ENCODE measurements at regions not wholly inside any gene's neighbourhood (a gene's known extent, or its start where the extent isn't known, plus 50 kb on each side); places are given as distances from the start of the nearest gene placed in this dataset.

DNA sequence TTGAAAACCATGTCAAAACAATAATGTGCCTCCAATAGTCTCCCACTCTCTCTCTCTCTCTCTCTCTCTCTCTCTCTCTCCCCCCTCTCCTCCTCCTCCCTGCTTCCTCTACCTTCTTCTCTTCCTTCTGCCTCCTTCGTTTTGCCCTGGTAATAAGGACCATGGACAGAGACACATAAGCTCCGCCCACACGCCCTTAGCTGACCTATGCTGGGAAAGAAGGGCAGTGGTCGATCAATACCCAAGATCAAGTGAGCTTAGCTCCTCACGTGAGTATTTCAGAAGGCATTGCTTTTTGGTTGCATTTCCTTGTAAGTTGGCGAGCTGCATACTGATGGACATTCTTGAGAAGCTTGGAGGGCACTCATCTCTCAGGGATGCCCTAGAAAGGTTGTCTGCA is 194.8 kb downstream of the MIAT start:
- Histone ChIP-seq H2BK12ac (ENCODE audit: low read depth, low read length) (no peak overlapping the region), H3K18ac (ENCODE audit: extremely low read depth, low read length) (no peak overlapping the region), H3K9me3 (ENCODE audit: insufficient read depth in 2 of 2, low read depth in 1 of 2, low read length in 1 of 2) (no peaks in the 10 kb centered on the region)
- TF ChIP-seq, protein P1, sequence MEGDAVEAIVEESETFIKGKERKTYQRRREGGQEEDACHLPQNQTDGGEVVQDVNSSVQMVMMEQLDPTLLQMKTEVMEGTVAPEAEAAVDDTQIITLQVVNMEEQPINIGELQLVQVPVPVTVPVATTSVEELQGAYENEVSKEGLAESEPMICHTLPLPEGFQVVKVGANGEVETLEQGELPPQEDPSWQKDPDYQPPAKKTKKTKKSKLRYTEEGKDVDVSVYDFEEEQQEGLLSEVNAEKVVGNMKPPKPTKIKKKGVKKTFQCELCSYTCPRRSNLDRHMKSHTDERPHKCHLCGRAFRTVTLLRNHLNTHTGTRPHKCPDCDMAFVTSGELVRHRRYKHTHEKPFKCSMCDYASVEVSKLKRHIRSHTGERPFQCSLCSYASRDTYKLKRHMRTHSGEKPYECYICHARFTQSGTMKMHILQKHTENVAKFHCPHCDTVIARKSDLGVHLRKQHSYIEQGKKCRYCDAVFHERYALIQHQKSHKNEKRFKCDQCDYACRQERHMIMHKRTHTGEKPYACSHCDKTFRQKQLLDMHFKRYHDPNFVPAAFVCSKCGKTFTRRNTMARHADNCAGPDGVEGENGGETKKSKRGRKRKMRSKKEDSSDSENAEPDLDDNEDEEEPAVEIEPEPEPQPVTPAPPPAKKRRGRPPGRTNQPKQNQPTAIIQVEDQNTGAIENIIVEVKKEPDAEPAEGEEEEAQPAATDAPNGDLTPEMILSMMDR (IDR thresholded peaks at IDR 0.05; ENCODE audit: control extremely low read depth in 1 of 3, insufficient read depth in 1 of 3, low read depth in 1 of 3, low read length in 3 of 3): no peak
- TF ChIP-seq SIN3A (conservative IDR thresholded peaks at IDR 0.05 in 1 of 2, IDR thresholded peaks at IDR 0.05 in 1 of 2; ENCODE audit: low read depth in 1 of 2, low read length in 2 of 2) (0 out of 4 replicates have a peak, but pooled peaks of 1 of the 2 experiments have one; percentile 52), KDM4A (IDR thresholded peaks at IDR 0.05; ENCODE audit: low read depth, low read length, severe bottlenecking) (no peak), SP1 (IDR thresholded peaks at IDR 0.05; ENCODE audit: low read depth, low read length) (0 out of 2 replicates have a peak, but pooled peaks have one; percentile 43), JUND (IDR thresholded peaks at IDR 0.05; ENCODE audit: low read length) (0 out of 2 replicates have a peak, but pooled peaks have one; percentile 33), HDAC6 (IDR thresholded peaks at IDR 0.05; ENCODE audit: low read depth, low read length) (no peak), RXRA (IDR thresholded peaks at IDR 0.05; ENCODE audit: insufficient read depth, low read depth, low read length) (peak; percentile 62; the same call in 1 of the 2 replicates), EP300 (IDR thresholded peaks at IDR 0.05; ENCODE audit: borderline replicate concordance in 1 of 2, low read depth in 2 of 2, low read length in 2 of 2) (no peak), CBX8 (IDR thresholded peaks at IDR 0.05; ENCODE audit: borderline replicate concordance, low read depth, low read length) (no peak), TBP (IDR thresholded peaks at IDR 0.05; ENCODE audit: low read depth, low read length) (no peak), CBX5 (IDR thresholded peaks at IDR 0.05; ENCODE audit: low read depth, low read length) (no peak)

More for the DNA sequence above, 194.8 kb downstream of the MIAT start:
- no peaks in the 10 kb centered on the region for H3K79me2 ChIP-seq (ENCODE audit: control insufficient read depth in 1 of 2, insufficient read depth in 2 of 2, low read length in 2 of 2)
- no peak overlapping the region for H2BK15ac ChIP-seq (ENCODE audit: low read length)
- no peak overlapping the region for H2AK5ac ChIP-seq (ENCODE audit: low read depth, low read length)
- H4K8ac ChIP-seq (ENCODE audit: extremely low read depth, insufficient read depth, low read length): no peak overlapping the region
- H3K56ac ChIP-seq (replicated peaks; ENCODE audit: insufficient read length, low read depth, low read length): no peak overlapping the region
- peaks cover 0 to 3% (median 0%) of the 10 kb centered on the region in 4 experiments; a peak in 1 of 7 replicates for H3K4me1 ChIP-seq (replicated peaks in 1 of 4; ENCODE audit: control insufficient read depth in 3 of 4, insufficient read depth in 4 of 4, low read length in 3 of 4)
- no peak overlapping the region for H3K9ac ChIP-seq (replicated peaks in 1 of 4; ENCODE audit: extremely low read depth in 1 of 4, low read depth in 3 of 4, low read length in 3 of 4)
- FAIRE-seq (peak; percentile 93), DNase-seq (ENCODE audit: low read depth in 1 of 2, low spot score in 2 of 2) (peak in 1 of 2 experiments; percentile 91)
- H3K79me1 ChIP-seq (ENCODE audit: low read depth, low read length): no peaks in the 10 kb centered on the region
- H3K23ac ChIP-seq (ENCODE audit: insufficient read length): no peak overlapping the region
- POLR2A ChIA-PET (ENCODE audit: partially characterized antibody): interaction anchor here (0.6 to 0.7 kb wide), 4 partner anchors 145 to 688 kb away, joined by 3 to 4 read pairs (median 3); no protein-coding TSS in a partner anchor
- no peak overlapping the region for H3K4me2 ChIP-seq (ENCODE audit: insufficient read depth in 1 of 2, low read depth in 2 of 2, low read length in 2 of 2)
- no peak overlapping the region for H4K5ac ChIP-seq (ENCODE audit: insufficient read length, low read depth, low read length)
- H3K4me3 ChIP-seq (ENCODE audit: extremely low read depth in 1 of 4, insufficient read depth in 2 of 4, low read depth in 3 of 4, low read length in 4 of 4): no peak overlapping the region
- H3K27me3 ChIP-seq (replicated peaks in 1 of 4; ENCODE audit: control insufficient read depth in 3 of 4, extremely low read depth in 1 of 4, insufficient read depth in 3 of 4, low read length in 3 of 4): no peaks in the 10 kb centered on the region
- no peak overlapping the region for H3K14ac ChIP-seq (ENCODE audit: insufficient read length)
- no peak overlapping the region for H2BK20ac ChIP-seq (ENCODE audit: low read length)
- no peak overlapping the region for H4K91ac ChIP-seq (replicated peaks; ENCODE audit: insufficient read length, low read length)
- no peak overlapping the region for H2BK120ac ChIP-seq (replicated peaks; ENCODE audit: low read depth, low read length)
- H3K23me2 ChIP-seq (ENCODE audit: low read depth, low read length): no peaks in the 10 kb centered on the region; the same call in 1 of the 2 replicates
- no peaks in the 10 kb centered on the region for H4K20me1 ChIP-seq (replicated peaks in 1 of 2; ENCODE audit: control insufficient read depth in 1 of 2, insufficient read depth in 2 of 2, low read length in 2 of 2)
- no peaks in the 10 kb centered on the region for H3K36me3 ChIP-seq (ENCODE audit: control insufficient read depth in 2 of 4, insufficient read depth in 4 of 4, low read length in 3 of 4)
- H3K27ac ChIP-seq (ENCODE audit: low read depth, low read length): no peak overlapping the region
- WGBS, 2 experiments (ENCODE audit: extremely low coverage in 1 of 2, insufficient coverage in 1 of 2, insufficient read length in 1 of 2, insufficient replicate concordance in 2 of 2, low coverage in 1 of 2, low lambda C conversion rate in 2 of 2, missing lambda C conversion rate in 1 of 2): 18% methylated on average over 6 of the region's 6 CpGs; no CpG with 5 or more reads in 1 of the 2 experiments
- H3K4ac ChIP-seq (replicated peaks; ENCODE audit: insufficient read length, low read depth, low read length): no peak overlapping the region
- H2AFZ ChIP-seq (ENCODE audit: low read length): no peak overlapping the region
- no peak overlapping the region for H2BK5ac ChIP-seq (ENCODE audit: low read depth, low read length)
- CTCF ChIA-PET (ENCODE audit: partially characterized antibody): interaction anchor here (0.6 to 1.3 kb wide), 11 partner anchors 9 to 1168 kb away, joined by 3 to 5 read pairs (median 3); no protein-coding TSS in a partner anchor

All from H1 (cell line).